HepG2 (cell line): ENCODE measurements at regions not wholly inside any gene's neighbourhood (a gene's known extent, or its start where the extent isn't known, plus 50 kb on each side); places are given as distances from the start of the nearest gene placed in this dataset.

Experiments used
- ATAC-seq: fragments of 200-7000 bp; cut with Tn5 transposase; 3 replicates; pipeline ENCODE4 v1.9.1; 2020; ENCODE audit warnings: mild to moderate bottlenecking, moderate library complexity
- BruUV-seq: library from RNA; stranded (reverse); fragments of 400-500 nt; replicated peaks from 2 replicates; lab custom pipeline; 2021; lab: Mats Ljungman, UMichigan
- CTCF ChIA-PET: fragments of 300-600 bp; formaldehyde crosslinking; extraction: SDS; loops from one replicate; lab custom pipeline; 2021; ENCODE audit warnings: low total read pairs, inconsistent platforms, low intra/inter-chr PET ratio; lab: Yijun Ruan, JAX
- POLR2A ChIA-PET: fragments of 350-600 bp; sonication (Branson Sonifier 250); formaldehyde crosslinking; loops from one replicate; lab custom pipeline; 2020; ENCODE audit warnings: antibody characterized with exemption, inconsistent platforms; lab: Yijun Ruan, JAX
- DNase-seq: peaks from one replicate; pipeline ENCODE4 v3.0.0-alpha.2; 2015; ENCODE audit warnings: low spot score
- FAIRE-seq: peaks from 3 replicates; lab custom pipeline; 2011; peaks lifted over from hg19 to GRCh38; lab: Jason Lieb, UNC
- H2AFZ ChIP-seq: one replicate; pipeline ENCODE4 v1.6.1; 2011; ENCODE audit warnings: low read length, inconsistent platforms
- H3K27ac ChIP-seq: fragments of 300-600 bp; 3 replicates; pipeline ENCODE4 v1.8.0; 2011; ENCODE audit warnings: mixed run types, mild to moderate bottlenecking, mixed read lengths, low read length, inconsistent platforms; ENCODE audit not compliant: insufficient read depth; ENCODE audit errors: extremely low read length
- H3K27me3 ChIP-seq, 2 experiments: fragments of 200-600 bp in 1 of 2; 2 replicates in 1 of 2; 3 replicates in 1 of 2; pipeline versions ENCODE4 v1.6.0 to v1.8.0; 2011; ENCODE audit warnings: low read length in 2 of 2, mild to moderate bottlenecking in 2 of 2, moderate library complexity in 2 of 2, inconsistent platforms in 1 of 2; ENCODE audit not compliant: insufficient read depth in 2 of 2, control insufficient read depth in 1 of 2
- H3K36me3 ChIP-seq, 2 experiments: fragments of 200-600 bp in 1 of 2; replicated peaks in 1 of 2; 2 replicates in 1 of 2; 3 replicates in 1 of 2; pipeline versions ENCODE4 v1.5.1 to v1.8.0; 2011; ENCODE audit warnings: low read length in 2 of 2, inconsistent platforms in 1 of 2; ENCODE audit not compliant: insufficient read depth in 2 of 2, control insufficient read depth in 1 of 2
- H3K4me1 ChIP-seq: 2 replicates; pipeline ENCODE4 v1.5.1; 2012; ENCODE audit warnings: low read length, inconsistent platforms; ENCODE audit not compliant: insufficient read depth
- H3K4me2 ChIP-seq: 2 replicates; pipeline ENCODE4 v1.6.0; 2011; ENCODE audit warnings: low read depth, low read length, inconsistent platforms
- H3K4me3 ChIP-seq, 3 experiments: fragments of 200-600 bp in 1 of 3; sonication (generic), shearing (Covaris generic) in 1 of 3; replicated peaks in 1 of 3; 2 replicates each; pipeline ENCODE4 v1.5.1; 2011 to 2016; ENCODE audit warnings: low read length in 3 of 3, inconsistent platforms in 2 of 3, low read depth in 2 of 3, mild to moderate bottlenecking in 2 of 3, control low read depth in 1 of 3, mixed read lengths in 1 of 3; ENCODE audit not compliant: insufficient read depth in 1 of 3
- H3K79me2 ChIP-seq: one replicate; pipeline ENCODE4 v1.6.1; 2011; ENCODE audit warnings: low read length, inconsistent platforms; ENCODE audit not compliant: insufficient read depth
- H3K9ac ChIP-seq: 2 replicates; pipeline ENCODE4 v1.6.0; 2011; ENCODE audit warnings: mild to moderate bottlenecking, low read depth, low read length, inconsistent platforms; ENCODE audit not compliant: insufficient read depth
- H3K9me3 ChIP-seq: 2 replicates; pipeline ENCODE4 v1.5.1; 2012; ENCODE audit warnings: mild to moderate bottlenecking, low read length
- H4K20me1 ChIP-seq: 2 replicates; pipeline ENCODE4 v1.6.0; 2011; ENCODE audit warnings: inconsistent platforms, mild to moderate bottlenecking, low read length, moderate library complexity; ENCODE audit not compliant: insufficient read depth
- FOXO1 ChIP-seq: sonication (generic); formaldehyde crosslinking; IDR thresholded peaks from 2 replicates; pipeline ENCODE4 v1.4.0; 2020; ENCODE audit warnings: missing genetic modification reagents
- KDM2A ChIP-seq: sonication (generic); formaldehyde crosslinking; IDR thresholded peaks from 2 replicates; pipeline ENCODE4 v1.4.0; 2020; ENCODE audit warnings: low read depth, missing genetic modification reagents, borderline replicate concordance
- MED13 ChIP-seq: sonication (generic); formaldehyde crosslinking; IDR thresholded peaks from 2 replicates; pipeline ENCODE4 v1.5.0; 2020; ENCODE audit warnings: missing genetic modification reagents
- NFKBIZ ChIP-seq: IDR thresholded peaks from 2 replicates; pipeline ENCODE4 v1.6.1; 2018; ENCODE audit warnings: missing genetic modification reagents, missing compliant biosample characterization
- REPIN1 ChIP-seq: sonication (generic); formaldehyde crosslinking; IDR thresholded peaks from 2 replicates; pipeline ENCODE4 v1.8.0; 2022; ENCODE audit warnings: missing genetic modification reagents, low read depth, mild to moderate bottlenecking, borderline replicate concordance
- SRF ChIP-seq: IDR thresholded peaks from 2 replicates; pipeline ENCODE4 v1.6.1; 2011; ENCODE audit warnings: mild to moderate bottlenecking, low read depth, low read length, moderate library complexity
- ZFP41 ChIP-seq: sonication (generic); formaldehyde crosslinking; IDR thresholded peaks from 2 replicates; pipeline ENCODE4 v1.4.0; 2020; ENCODE audit warnings: mild to moderate bottlenecking, missing genetic modification reagents, borderline replicate concordance
- ZMYM3 ChIP-seq: sonication (generic); formaldehyde crosslinking; IDR thresholded peaks from 2 replicates; pipeline ENCODE4 v1.5.1; 2020; ENCODE audit warnings: mild to moderate bottlenecking, missing genetic modification reagents
- ZNF24 ChIP-seq: fragments of 450-650 bp; IDR thresholded peaks from 2 replicates; pipeline ENCODE4 v1.6.1; 2017; ENCODE audit warnings: antibody characterized with exemption, mild to moderate bottlenecking
- ZNF337 ChIP-seq: sonication (generic); formaldehyde crosslinking; IDR thresholded peaks from 2 replicates; pipeline ENCODE4 v1.5.1; 2020; ENCODE audit warnings: missing genetic modification reagents, low read depth, mild to moderate bottlenecking, borderline replicate concordance
- ZNF460 ChIP-seq: sonication (generic); formaldehyde crosslinking; IDR thresholded peaks from 2 replicates; pipeline ENCODE4 v1.5.1; 2020; ENCODE audit warnings: missing genetic modification reagents, mild to moderate bottlenecking, borderline replicate concordance
- ZNF776 ChIP-seq: sonication (generic); formaldehyde crosslinking; IDR thresholded peaks from 2 replicates; pipeline ENCODE4 v1.4.0; 2020; ENCODE audit warnings: mild to moderate bottlenecking, missing genetic modification reagents
- ZSCAN12 ChIP-seq: sonication (generic); formaldehyde crosslinking; IDR thresholded peaks from 2 replicates; pipeline ENCODE4 v1.9.0; 2021; ENCODE audit warnings: mild to moderate bottlenecking, missing genetic modification reagents
- WGBS: methylation state at CpG from one replicate; pipeline ENCODE4 v1.1.6; 2017; ENCODE audit warnings: low lambda C conversion rate; 5-methylcytosine and 5-hydroxymethylcytosine counted together
- in situ Hi-C: cut with HindIII; loops from 2 replicates; pipeline ENCODE4 v1.10.0; 2017; ENCODE audit warnings: low pct_unique_long_range_greater_than_20kb; ENCODE audit not compliant: extremely low pct_ligation_motif_present
- intact Hi-C: fragments of 100-400 bp; cut with micrococcal nuclease; formaldehyde crosslinking; loops from one replicate; pipeline ENCODE4 v1.10.0; 2022; ENCODE audit not compliant: unreplicated experiment
- TF ChIP-seq, protein P1 (sequence below): sonication (generic); formaldehyde crosslinking; IDR thresholded peaks from 2 replicates; pipeline ENCODE4 v1.4.0; 2020; ENCODE audit warnings: low read depth, mild to moderate bottlenecking, missing genetic modification reagents
- TF ChIP-seq, protein P2 (sequence below): sonication (generic); formaldehyde crosslinking; IDR thresholded peaks from 2 replicates; pipeline ENCODE4 v1.4.0; 2020; ENCODE audit warnings: low read depth, mild to moderate bottlenecking, missing genetic modification reagents
- TF ChIP-seq, protein P3 (sequence below): sonication (generic); formaldehyde crosslinking; conservative IDR thresholded peaks from 2 replicates; pipeline ENCODE4 v1.8.0; 2022; ENCODE audit warnings: low read depth, missing genetic modification reagents
- TF ChIP-seq, protein P4 (sequence below): sonication (generic); formaldehyde crosslinking; IDR thresholded peaks from 2 replicates; pipeline ENCODE4 v1.4.0; 2020; ENCODE audit warnings: missing genetic modification reagents

DNA sequence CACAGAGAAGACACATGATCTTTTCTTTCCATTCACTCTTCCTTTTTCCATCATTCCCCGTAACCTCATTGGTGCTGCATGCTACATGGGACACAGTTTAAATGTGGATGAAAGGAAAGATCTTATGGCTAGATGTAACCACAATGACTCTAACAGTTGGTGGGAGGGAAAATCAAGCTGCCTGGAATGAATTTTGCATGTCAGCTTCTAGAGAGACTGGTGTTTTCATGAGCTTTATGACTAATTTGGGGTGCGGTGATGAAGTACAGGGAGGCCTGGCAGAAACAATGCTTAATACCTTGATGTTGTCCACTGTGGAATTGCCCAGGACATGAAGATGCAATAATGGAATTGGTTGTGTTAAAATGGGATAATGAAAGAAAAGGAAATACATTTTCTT lies 55.9 kb upstream of the MYO10 start:
- no peak overlapping the region for H2AFZ ChIP-seq
- H4K20me1 ChIP-seq = no peaks in the 10 kb centered on the region
- in situ Hi-C loops = no loop called here
- FAIRE-seq (no peak), ATAC-seq (no peak)
- no peak overlapping the region for H3K27ac ChIP-seq
- H3K4me1 ChIP-seq = no peaks in the 10 kb centered on the region
- no peak overlapping the region for H3K4me2 ChIP-seq
- H3K27me3 ChIP-seq = peaks cover 0 to 6% of the 10 kb centered on the region in 2 experiments; a peak in 1 of 5 replicates
- no peaks in the 10 kb centered on the region for H3K9me3 ChIP-seq
- 40% methylated on average over 2 of the region's 2 CpGs for WGBS
- H3K4me3 ChIP-seq = no peak overlapping the region
- TF ChIP-seq, protein P1, sequence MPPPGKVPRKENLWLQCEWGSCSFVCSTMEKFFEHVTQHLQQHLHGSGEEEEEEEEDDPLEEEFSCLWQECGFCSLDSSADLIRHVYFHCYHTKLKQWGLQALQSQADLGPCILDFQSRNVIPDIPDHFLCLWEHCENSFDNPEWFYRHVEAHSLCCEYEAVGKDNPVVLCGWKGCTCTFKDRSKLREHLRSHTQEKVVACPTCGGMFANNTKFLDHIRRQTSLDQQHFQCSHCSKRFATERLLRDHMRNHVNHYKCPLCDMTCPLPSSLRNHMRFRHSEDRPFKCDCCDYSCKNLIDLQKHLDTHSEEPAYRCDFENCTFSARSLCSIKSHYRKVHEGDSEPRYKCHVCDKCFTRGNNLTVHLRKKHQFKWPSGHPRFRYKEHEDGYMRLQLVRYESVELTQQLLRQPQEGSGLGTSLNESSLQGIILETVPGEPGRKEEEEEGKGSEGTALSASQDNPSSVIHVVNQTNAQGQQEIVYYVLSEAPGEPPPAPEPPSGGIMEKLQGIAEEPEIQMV (CRISPR knock-in tag) = no peak
- TF ChIP-seq ZNF337 (CRISPR knock-in tag) (no peak), ZSCAN12 (CRISPR knock-in tag) (no peak), FOXO1 (no peak), ZNF460 (no peak), MED13 (CRISPR knock-in tag) (no peak), NFKBIZ (CRISPR knock-in tag) (no peak), KDM2A (CRISPR knock-in tag) (no peak), ZNF24 (no peak), ZNF776 (no peak), ZMYM3 (CRISPR knock-in tag) (no peak), ZFP41 (CRISPR knock-in tag) (no peak), REPIN1 (CRISPR knock-in tag) (no peak), SRF (no peak)
- TF ChIP-seq, protein P2, sequence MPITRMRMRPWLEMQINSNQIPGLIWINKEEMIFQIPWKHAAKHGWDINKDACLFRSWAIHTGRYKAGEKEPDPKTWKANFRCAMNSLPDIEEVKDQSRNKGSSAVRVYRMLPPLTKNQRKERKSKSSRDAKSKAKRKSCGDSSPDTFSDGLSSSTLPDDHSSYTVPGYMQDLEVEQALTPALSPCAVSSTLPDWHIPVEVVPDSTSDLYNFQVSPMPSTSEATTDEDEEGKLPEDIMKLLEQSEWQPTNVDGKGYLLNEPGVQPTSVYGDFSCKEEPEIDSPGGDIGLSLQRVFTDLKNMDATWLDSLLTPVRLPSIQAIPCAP (CRISPR knock-in tag) = no peak
- TF ChIP-seq, protein P3, sequence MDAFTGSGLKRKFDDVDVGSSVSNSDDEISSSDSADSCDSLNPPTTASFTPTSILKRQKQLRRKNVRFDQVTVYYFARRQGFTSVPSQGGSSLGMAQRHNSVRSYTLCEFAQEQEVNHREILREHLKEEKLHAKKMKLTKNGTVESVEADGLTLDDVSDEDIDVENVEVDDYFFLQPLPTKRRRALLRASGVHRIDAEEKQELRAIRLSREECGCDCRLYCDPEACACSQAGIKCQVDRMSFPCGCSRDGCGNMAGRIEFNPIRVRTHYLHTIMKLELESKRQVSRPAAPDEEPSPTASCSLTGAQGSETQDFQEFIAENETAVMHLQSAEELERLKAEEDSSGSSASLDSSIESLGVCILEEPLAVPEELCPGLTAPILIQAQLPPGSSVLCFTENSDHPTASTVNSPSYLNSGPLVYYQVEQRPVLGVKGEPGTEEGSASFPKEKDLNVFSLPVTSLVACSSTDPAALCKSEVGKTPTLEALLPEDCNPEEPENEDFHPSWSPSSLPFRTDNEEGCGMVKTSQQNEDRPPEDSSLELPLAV = no peak
- TF ChIP-seq, protein P4, sequence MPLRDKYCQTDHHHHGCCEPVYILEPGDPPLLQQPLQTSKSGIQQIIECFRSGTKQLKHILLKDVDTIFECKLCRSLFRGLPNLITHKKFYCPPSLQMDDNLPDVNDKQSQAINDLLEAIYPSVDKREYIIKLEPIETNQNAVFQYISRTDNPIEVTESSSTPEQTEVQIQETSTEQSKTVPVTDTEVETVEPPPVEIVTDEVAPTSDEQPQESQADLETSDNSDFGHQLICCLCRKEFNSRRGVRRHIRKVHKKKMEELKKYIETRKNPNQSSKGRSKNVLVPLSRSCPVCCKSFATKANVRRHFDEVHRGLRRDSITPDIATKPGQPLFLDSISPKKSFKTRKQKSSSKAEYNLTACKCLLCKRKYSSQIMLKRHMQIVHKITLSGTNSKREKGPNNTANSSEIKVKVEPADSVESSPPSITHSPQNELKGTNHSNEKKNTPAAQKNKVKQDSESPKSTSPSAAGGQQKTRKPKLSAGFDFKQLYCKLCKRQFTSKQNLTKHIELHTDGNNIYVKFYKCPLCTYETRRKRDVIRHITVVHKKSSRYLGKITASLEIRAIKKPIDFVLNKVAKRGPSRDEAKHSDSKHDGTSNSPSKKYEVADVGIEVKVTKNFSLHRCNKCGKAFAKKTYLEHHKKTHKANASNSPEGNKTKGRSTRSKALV = no peak
- TF ChIP-seq, all 625 proteins: peak for 0
- H3K9ac ChIP-seq = no peak overlapping the region
- ChIA-PET POLR2A (no interaction called here), CTCF (no interaction called here)
- BruUV-seq = no TSS peak
- H3K36me3 ChIP-seq = no peaks in the 10 kb centered on the region
- DNase-seq = no peak
- no peaks in the 10 kb centered on the region for H3K79me2 ChIP-seq
- intact Hi-C loops = no loop called here
